ENCODE measurements at regions not wholly inside any gene's neighbourhood (a gene's known extent, or its start where the extent isn't known, plus 50 kb on each side); places are given as distances from the start of the nearest gene placed in this dataset.

GRCh38 chr12:90029317-90029716, 320.7 kb upstream of the ATP2B1 start:
- H3K27ac Mint-ChIP-seq, result peak overlapping the region; percentile 88
- peaks cover 17% of the 10 kb centered on the region for H3K4me1 Mint-ChIP-seq (ENCODE audit: unreplicated experiment)
- TF ChIP-seq CTCF (conservative IDR thresholded peaks at IDR 0.05), result no peak
- DNase-seq (ENCODE audit: extremely low spot score, unreplicated experiment), result no peak
- peaks cover 3% of the 10 kb centered on the region for H3K9me3 Mint-ChIP-seq
- no peaks in the 10 kb centered on the region for H3K27me3 Mint-ChIP-seq
- no peak overlapping the region for H3K4me3 Mint-ChIP-seq
- H3K36me3 Mint-ChIP-seq, result peaks cover 5% of the 10 kb centered on the region

- H3K4me3 Mint-ChIP-seq, result peak overlapping the region; percentile 61
- no peak for TF ChIP-seq CTCF (conservative IDR thresholded peaks at IDR 0.05)
- peaks cover 5% of the 10 kb centered on the region for H3K36me3 Mint-ChIP-seq
- peaks cover 3% of the 10 kb centered on the region for H3K9me3 Mint-ChIP-seq
- peak overlapping the region; percentile 88 for H3K27ac Mint-ChIP-seq
- H3K4me1 Mint-ChIP-seq (ENCODE audit: unreplicated experiment), result peaks cover 17% of the 10 kb centered on the region
- no peak for DNase-seq (ENCODE audit: extremely low spot score, unreplicated experiment)
- no peaks in the 10 kb centered on the region for H3K27me3 Mint-ChIP-seq
Measured at GRCh38 chr12:90028635-90029051, 320.0 kb upstream of the ATP2B1 start.

GRCh38 chr12:90027889-90028634, 319.4 kb upstream of the ATP2B1 start:
- H3K9me3 Mint-ChIP-seq, result peaks cover 3% of the 10 kb centered on the region
- H3K27me3 Mint-ChIP-seq, result no peaks in the 10 kb centered on the region
- H3K36me3 Mint-ChIP-seq, result peaks cover 2% of the 10 kb centered on the region
- TF ChIP-seq CTCF (conservative IDR thresholded peaks at IDR 0.05), result no peak
- no peak for DNase-seq (ENCODE audit: extremely low spot score, unreplicated experiment)
- no peak overlapping the region for H3K4me3 Mint-ChIP-seq
- H3K4me1 Mint-ChIP-seq (ENCODE audit: unreplicated experiment), result peaks cover 17% of the 10 kb centered on the region
- H3K27ac Mint-ChIP-seq, result peak overlapping the region; percentile 88

- Mint-ChIP-seq H3K27ac (peak overlapping the region; percentile 47), H3K27me3 (no peaks in the 10 kb centered on the region), H3K4me3 (no peak overlapping the region), H3K9me3 (peaks cover 3% of the 10 kb centered on the region), H3K4me1 (ENCODE audit: unreplicated experiment) (peaks cover 17% of the 10 kb centered on the region), H3K36me3 (no peaks in the 10 kb centered on the region)
- DNase-seq (ENCODE audit: extremely low spot score, unreplicated experiment), result no peak
- no peak for TF ChIP-seq CTCF (conservative IDR thresholded peaks at IDR 0.05)
Measured at GRCh38 chr12:90027041-90027440, 318.4 kb upstream of the ATP2B1 start.

GRCh38 chr12:90026516-90026915, 317.9 kb upstream of the ATP2B1 start:
- Mint-ChIP-seq H3K27ac (no peak overlapping the region), H3K36me3 (no peaks in the 10 kb centered on the region), H3K27me3 (no peaks in the 10 kb centered on the region), H3K4me3 (no peak overlapping the region), H3K9me3 (peaks cover 3% of the 10 kb centered on the region), H3K4me1 (ENCODE audit: unreplicated experiment) (peaks cover 17% of the 10 kb centered on the region)
- DNase-seq (ENCODE audit: extremely low spot score, unreplicated experiment), result no peak
- TF ChIP-seq CTCF (conservative IDR thresholded peaks at IDR 0.05), result no peak
